Glutamatergic neuron (in vitro differentiated cells): ENCODE measurements at regions not wholly inside any gene's neighbourhood (a gene's known extent, or its start where the extent isn't known, plus 50 kb on each side); places are given as distances from the start of the nearest gene placed in this dataset.

Experiments used
- DNase-seq: peaks from one replicate; pipeline ENCODE4 v3.0.0; 2022
- H3K27ac Mint-ChIP-seq: one replicate; pipeline ENCODE4 v1.8.0; 2020; ENCODE audit warnings: mild to moderate bottlenecking, mixed read lengths, inconsistent platforms; ENCODE audit not compliant: unreplicated experiment
- H3K27me3 Mint-ChIP-seq: one replicate; pipeline ENCODE4 v1.8.0; 2020; ENCODE audit warnings: mild to moderate bottlenecking, moderate library complexity, mixed read lengths, inconsistent platforms; ENCODE audit not compliant: unreplicated experiment
- H3K36me3 Mint-ChIP-seq: one replicate; pipeline ENCODE4 v1.8.0; 2020; ENCODE audit warnings: mild to moderate bottlenecking, mixed read lengths, inconsistent platforms; ENCODE audit not compliant: unreplicated experiment
- H3K4me1 Mint-ChIP-seq: one replicate; pipeline ENCODE4 v1.8.0; 2020; ENCODE audit warnings: mild to moderate bottlenecking, low read depth, mixed read lengths, inconsistent platforms; ENCODE audit not compliant: unreplicated experiment
- H3K4me3 Mint-ChIP-seq: one replicate; pipeline ENCODE4 v1.8.0; 2020; ENCODE audit warnings: mild to moderate bottlenecking, mixed read lengths, inconsistent platforms; ENCODE audit not compliant: unreplicated experiment
- H3K9me3 Mint-ChIP-seq: one replicate; pipeline ENCODE4 v1.8.0; 2020; ENCODE audit warnings: mild to moderate bottlenecking, moderate library complexity, mixed read lengths, inconsistent platforms; ENCODE audit not compliant: unreplicated experiment
- TF ChIP-seq, protein P1 (sequence below): fragments of 200-600 bp; sonication (generic); IDR thresholded peaks from one replicate; pipeline ENCODE4 v1.5.0; 2021; ENCODE audit not compliant: partially characterized antibody, unreplicated experiment

DNA sequence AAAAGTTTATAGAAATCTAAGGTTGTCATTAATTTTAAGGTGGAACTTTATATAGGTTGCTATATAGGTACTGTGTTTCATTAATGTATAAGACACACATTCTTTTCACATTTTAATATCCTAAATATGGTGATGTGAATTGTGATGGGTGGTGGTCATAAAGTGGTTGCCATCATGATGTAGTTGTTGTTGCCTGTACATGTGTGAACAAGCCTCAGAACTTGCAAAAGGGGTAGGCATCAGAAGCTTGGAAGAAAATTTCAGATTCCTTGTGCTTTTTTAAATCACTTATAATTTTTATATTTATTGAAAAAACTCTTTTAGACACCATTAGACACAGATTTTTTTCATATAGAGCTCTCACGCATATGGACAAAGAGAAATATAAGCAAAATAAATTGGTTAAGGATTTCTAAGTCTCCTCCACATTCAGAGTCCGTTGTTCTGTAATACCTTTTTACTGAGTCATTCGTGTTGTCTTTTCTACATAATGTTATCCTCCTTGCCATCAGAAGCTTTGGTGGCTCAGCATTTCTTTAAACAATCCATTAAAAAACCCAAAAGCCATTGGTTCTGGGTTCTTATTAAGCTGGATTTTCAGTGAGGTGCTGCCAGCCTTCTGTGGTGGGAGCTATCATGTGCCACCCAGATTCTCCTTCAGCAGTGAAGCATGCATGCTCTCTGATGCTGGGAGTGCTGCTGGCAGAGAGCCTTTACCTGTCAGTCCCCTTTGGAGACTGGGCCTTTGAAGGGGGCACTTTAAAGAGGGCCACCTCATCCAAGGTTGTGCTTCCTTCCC is 140.4 kb upstream of the GALNT15 start:
- Mint-ChIP-seq H3K9me3 (no peaks in the 10 kb centered on the region), H3K27me3 (no peaks in the 10 kb centered on the region), H3K4me1 (no peaks in the 10 kb centered on the region), H3K4me3 (no peak overlapping the region), H3K27ac (no peak overlapping the region), H3K36me3 (no peaks in the 10 kb centered on the region)
- DNase-seq = no peak
- TF ChIP-seq, protein P1, sequence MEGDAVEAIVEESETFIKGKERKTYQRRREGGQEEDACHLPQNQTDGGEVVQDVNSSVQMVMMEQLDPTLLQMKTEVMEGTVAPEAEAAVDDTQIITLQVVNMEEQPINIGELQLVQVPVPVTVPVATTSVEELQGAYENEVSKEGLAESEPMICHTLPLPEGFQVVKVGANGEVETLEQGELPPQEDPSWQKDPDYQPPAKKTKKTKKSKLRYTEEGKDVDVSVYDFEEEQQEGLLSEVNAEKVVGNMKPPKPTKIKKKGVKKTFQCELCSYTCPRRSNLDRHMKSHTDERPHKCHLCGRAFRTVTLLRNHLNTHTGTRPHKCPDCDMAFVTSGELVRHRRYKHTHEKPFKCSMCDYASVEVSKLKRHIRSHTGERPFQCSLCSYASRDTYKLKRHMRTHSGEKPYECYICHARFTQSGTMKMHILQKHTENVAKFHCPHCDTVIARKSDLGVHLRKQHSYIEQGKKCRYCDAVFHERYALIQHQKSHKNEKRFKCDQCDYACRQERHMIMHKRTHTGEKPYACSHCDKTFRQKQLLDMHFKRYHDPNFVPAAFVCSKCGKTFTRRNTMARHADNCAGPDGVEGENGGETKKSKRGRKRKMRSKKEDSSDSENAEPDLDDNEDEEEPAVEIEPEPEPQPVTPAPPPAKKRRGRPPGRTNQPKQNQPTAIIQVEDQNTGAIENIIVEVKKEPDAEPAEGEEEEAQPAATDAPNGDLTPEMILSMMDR = no peak

DNA sequence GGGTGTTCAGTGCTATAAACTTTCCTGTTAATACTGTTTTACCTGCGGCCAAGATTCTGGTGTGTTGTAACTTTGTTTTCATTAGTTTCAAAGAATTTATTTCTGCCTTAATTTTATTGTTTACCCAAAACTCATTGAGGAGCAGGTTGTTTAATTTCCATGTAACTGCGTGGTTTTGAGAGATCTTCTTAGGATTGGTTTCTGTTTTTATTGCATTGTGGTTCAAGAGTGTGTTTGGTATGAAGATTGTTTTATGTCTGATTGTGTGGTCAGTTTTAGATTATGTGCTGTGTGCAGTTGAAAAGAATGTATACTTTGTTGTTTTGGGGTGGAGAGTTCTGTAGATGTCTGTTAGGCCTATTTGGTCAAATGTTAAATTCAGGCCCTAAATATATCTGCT is 133.5 kb upstream of the GALNT15 start:
- Mint-ChIP-seq H3K27ac (no peak overlapping the region), H3K4me1 (no peaks in the 10 kb centered on the region), H3K9me3 (peaks cover 4% of the 10 kb centered on the region), H3K4me3 (no peak overlapping the region), H3K27me3 (no peaks in the 10 kb centered on the region), H3K36me3 (no peaks in the 10 kb centered on the region)
- DNase-seq = no peak
- TF ChIP-seq, protein P1 = no peak

DNA sequence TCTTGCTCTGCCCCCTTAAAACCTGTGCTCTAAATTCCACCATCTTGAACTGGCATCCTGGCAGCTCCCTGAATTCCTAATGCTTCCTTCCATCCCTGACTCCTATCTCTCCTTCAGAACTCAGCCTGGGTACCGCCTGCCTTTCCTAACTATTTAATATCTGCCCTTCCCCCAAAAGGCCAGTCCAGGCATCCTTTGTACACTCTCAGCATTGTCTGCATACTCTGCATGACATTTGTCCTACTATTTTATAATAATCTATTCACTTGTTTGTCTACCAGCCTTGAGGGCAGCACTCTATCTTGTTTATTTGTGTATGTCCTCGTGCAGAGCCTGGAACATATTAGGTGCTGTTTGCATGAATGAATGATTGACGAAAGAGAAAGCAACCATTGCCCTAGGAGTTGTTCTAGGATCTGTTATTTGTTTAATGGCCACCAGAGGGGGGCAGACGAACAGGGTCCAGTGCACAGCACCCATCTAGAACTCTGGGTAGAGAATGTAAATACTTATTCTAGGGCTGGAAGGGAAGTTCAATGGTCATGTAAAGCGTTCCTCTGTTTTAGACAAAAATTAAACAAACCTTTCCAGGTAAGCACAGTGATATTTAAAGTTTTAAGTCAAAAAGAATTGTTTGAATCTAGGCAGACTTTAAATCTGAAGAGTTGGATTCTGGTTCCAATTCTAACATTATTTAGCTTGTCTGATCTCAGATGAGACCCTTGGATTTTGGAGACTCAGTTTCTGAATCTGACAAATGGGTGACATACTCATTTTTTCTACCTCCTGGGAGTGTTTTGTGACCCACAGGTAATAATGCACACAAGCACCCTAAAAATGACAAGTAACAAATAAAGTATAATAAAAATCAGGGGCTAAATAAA is 125.8 kb upstream of the GALNT15 start:
- no peak for DNase-seq
- Mint-ChIP-seq H3K9me3 (no peaks in the 10 kb centered on the region), H3K4me1 (peaks cover 5% of the 10 kb centered on the region), H3K27me3 (no peaks in the 10 kb centered on the region), H3K4me3 (no peak overlapping the region), H3K36me3 (no peaks in the 10 kb centered on the region), H3K27ac (no peak overlapping the region)
- TF ChIP-seq, protein P1 = peak; percentile 75

DNA sequence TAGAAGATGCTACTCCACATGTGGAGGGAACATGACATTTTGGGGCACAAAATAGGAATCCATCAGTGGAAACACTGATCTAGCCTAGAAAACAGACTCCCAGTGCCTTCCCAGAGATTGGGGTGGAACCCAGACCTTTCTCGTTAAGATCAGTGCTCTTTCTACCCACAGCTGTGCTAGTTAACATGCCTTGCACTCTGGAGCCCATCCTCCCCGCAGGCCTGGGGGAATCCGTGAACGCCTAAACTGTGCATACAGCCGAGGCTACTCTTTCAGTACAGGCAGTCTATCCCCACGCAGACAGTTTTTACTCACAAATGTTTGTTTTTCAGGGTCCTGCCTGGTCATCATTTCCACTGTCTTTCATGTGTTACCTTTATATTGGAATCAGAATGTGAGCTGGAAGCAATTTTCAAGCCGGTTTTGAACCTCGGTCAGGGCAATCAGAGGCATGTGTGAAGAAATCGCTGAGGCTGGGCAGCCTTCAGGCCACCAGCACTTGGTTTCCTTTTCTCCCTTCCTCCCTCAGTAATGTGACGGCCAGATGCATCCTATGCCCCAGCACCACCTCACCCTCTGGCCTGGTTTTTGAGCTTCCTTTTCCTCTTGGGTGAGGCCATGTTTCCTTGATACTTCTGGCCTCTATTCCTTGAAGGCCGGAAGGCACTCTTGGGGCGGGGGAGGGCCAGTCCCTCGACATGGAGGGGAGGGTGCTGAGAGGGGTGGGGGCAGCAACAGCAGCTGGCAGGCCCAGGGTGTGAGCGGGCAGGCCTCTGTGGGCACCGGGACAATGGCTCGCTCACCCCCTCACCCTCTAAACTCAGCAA is 123.6 kb upstream of the GALNT15 start:
- H3K36me3 Mint-ChIP-seq = no peaks in the 10 kb centered on the region

More for the DNA sequence above, 123.6 kb upstream of the GALNT15 start:
- no peaks in the 10 kb centered on the region for H3K9me3 Mint-ChIP-seq
- H3K4me3 Mint-ChIP-seq = no peak overlapping the region
- peaks cover 12% of the 10 kb centered on the region for H3K4me1 Mint-ChIP-seq
- H3K27ac Mint-ChIP-seq = no peak overlapping the region
- H3K27me3 Mint-ChIP-seq = no peaks in the 10 kb centered on the region
- TF ChIP-seq, protein P1 = no peak
- no peak for DNase-seq
